Left lobe of liver (tissue), 2 donors: ENCODE measurements at regions not wholly inside any gene's neighbourhood (a gene's known extent, or its start where the extent isn't known, plus 50 kb on each side); places are given as distances from the start of the nearest gene placed in this dataset.

Source experiments
- ATAC-seq: fragments of 200-7000 bp; cut with Tn5 transposase; one replicate; pipeline ENCODE4 v1.9.1; 2020; ENCODE audit warnings: mild to moderate bottlenecking, moderate library complexity
- DNase-seq: peaks from one replicate; pipeline ENCODE4 v3.0.0-alpha.2; 2020; ENCODE audit warnings: low spot score
- donor health status: DM: no; HTN: no; CAD: no; lungs with moderate emphysema.
- donor health status: DM: no; HTN: yes; CAD: no.

DNA sequence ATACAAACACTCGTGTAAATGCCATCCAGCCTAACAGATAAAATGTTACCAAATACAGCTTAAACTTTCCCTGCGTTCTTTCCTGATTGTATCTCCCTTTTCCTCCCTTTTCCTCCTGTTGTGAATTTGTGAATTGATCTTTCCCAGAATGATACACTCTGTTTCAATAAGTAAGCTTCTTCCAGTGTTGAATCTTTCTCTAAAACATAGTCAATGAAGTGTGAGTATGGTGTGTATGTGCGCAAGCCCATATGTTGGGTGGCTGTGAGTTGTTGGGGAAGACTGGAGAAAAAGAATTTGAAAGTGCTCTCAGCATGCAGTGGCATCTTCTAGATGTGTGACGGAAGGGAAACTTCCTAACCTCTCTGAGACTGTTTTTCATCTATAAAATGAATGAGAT, 143.1 kb upstream of the KLF4 start:
- ATAC-seq: no peak
- no peak for DNase-seq

DNA sequence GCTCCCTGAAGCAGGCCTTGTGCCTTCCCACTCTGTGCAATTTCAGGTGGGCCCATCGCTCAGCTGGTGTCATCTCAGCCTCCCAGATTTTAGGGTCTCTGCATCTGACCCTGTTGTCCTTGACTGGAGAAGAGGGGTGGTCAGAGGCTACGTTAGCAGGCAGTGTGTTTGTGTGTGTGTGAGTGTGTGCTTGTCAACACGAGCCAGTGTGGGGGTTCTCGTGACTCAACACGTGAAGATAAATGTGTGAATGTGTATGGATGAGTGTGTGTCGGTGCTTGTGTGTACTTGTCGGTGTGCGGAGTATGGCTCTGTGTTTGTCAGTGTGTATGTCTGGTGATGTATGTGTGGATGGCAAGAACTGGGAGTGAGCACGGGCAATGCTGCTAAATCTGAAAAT, 142.6 kb upstream of the KLF4 start:
- ATAC-seq (no peak), DNase-seq (no peak)

DNA sequence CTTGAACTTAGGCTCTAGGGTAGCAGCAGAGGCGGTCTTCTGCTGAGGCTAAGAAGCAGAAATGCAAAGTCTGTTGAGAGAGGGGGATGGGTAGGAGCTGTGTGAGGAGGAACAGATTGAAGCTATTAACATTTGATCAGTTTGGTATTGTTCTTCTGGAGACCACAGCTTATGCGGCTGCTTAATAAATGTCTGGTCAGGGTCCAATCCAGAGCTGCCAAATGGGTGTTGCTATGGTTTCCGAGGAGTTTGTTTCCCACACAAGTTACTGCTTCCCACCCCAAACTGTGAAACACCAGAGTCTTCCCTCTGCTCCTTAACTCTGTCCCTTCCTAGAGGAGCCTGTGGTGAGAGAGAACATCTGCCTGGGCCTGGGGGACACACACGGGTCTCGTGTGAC, 142.2 kb upstream of the KLF4 start:
- DNase-seq: no peak
- ATAC-seq: no peak

DNA sequence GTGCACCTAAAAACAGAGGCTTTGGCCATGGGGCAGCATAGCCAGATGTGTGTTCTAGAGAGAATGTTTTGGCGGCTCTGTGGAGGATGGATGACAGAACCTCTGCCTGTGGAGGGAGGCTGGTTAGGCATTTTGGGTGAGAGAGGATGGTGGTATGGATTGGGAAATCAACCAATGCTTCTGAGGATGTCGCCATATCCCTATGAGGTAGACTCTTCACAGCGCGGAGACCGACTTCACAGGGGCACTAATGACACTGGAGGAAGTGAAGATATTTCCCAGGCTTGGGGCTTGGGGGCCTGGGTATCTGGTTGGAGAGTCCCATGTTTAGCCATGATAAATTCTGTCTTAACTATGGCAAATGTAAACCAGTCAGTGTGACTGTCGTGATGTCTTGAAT, 140.6 kb upstream of the KLF4 start:
- DNase-seq (no peak), ATAC-seq (no peak)

DNA sequence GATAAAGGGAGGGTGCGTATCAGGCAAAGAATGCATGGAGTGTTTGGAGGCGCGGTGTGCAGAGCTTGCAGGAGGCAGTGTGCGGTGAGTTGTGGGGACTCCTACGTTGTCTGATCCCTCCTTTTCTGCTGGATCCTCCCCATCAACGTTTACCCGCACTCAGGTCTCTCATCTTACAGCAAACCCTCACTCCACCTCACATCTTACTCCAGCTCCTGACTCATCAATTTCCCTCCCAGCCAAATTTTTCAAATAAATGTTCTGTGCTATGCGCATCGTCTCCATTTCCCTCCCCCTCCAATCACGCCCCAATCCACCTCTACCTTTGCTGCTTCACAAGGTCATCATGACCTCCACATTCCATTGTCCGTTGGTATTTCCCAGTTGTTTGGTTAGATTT, 138.9 kb upstream of the KLF4 start:
- DNase-seq: no peak
- no peak for ATAC-seq

DNA sequence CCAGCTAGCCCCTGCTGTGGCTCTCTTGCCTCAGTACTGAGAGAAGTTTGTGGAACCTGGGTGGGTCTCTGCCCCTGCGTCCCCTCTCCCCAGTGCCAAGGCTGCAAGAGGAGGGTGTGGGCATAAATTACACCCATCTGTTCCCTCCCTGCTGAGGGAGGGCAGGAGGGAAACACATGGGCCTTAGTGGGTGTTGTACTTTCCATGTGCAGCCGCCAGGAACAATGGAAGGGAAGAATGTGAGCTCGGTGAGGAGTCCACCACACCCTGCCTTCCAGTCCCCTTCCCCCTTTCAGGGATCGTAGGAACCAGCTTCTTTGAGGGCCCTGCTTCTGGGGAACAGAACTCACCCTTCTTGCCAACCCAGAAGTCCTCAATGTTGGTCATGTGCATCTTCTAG, 138.2 kb upstream of the KLF4 start:
- ATAC-seq (no peak), DNase-seq (no peak)

DNA sequence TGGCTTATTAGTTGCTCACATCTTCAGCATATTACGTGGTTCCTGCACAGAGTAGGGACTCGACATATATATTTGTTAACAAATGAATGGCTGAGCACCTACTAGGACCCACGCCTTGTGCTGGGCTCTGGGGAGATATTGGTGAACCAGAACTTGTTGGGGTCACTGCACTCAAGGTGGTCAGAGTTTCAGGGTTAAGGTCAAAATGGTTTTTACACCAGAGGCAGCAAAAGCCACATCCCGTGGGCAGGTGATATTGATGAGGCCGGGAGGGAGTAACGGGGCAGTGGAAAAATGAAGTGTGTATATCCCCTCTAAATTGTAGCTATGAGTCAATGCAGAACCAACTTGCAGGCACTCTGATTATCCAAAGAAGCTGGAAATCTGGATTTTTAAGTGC, 136.5 kb upstream of the KLF4 start:
- DNase-seq (no peak), ATAC-seq (no peak)

DNA sequence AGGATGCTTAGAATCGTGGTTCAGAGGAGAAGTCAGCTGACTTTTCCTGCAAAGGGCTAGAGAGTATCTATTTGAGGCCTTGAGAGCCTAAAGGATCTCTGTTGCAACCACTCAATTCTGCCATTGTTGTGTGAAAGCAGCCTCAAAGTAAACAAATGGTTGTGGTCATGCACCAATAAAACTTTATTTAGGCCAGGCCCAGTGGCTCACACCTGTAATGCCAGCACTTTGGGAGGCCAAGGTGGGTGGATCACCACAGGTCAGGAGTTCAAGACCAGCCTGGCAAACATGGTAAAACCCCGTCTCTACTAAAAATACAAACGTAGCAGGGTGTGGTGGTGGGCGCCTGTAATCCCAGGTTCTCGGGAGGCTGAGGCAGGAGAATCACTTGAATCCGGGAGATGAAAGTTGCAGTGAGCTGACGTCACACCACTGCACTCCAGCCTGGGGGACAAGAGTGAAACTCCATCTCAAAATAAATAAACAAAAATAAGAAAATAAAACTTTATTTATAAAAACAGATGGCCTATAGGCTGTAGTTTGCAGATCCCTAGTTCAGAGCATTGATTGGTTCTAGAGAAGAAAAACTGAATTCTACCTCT, 135.9 kb upstream of the KLF4 start:
- ATAC-seq (no peak), DNase-seq (no peak)

DNA sequence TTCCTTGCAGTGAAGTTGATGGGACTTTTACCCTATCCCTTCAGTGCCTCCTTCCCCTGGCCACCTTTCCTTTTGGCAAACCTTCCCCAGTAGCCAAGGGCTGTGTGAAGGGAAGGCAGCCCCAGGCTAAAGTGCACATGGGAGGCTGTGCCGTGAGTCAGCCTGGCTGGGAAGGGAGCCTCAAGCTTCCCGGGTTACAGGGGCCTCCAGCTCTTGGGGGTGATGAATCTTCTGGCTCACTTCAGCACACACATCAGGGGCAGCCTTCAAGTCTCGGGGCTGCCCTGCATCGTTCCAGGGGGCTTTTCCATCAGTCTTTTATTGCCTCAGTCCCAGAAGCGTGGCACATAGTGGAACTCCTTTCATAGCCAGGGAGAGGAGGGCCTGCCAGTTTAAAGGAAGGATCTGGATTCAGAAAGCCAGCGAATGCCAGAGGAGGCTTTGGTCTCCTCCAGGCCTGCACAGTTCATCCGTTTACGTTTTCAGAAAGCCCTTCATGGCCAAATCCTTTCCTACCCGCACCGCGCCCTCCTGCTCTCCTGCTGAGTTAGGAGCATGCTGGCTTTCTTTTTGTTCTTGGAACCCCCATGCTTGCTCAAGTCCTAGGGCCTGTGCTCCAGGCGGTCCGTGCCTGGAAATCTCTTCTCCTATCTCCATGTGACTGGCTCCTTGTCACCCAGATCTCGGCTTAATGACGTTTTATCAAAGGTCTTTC, 134.8 kb upstream of the KLF4 start:
- DNase-seq: no peak
- ATAC-seq: peak; percentile 26

DNA sequence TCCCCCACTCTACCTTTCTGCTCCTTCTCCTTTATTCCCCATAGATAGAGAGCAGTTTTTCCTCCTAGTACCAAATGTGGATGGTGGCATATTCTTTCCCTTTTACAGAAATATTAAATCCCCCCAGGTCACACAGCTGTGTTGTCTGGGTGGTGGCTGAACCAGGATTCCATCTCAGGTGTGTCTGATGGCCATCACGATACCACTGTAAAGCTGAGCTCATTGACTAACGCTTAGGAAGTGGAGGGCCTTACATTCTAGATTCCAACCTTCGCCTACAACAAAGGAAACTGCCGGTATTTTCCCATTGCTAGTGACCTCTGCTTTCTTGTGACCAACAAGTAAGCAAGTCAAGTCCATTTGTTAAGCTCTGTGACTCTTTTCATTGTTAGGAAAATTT, 131.9 kb upstream of the KLF4 start:
- ATAC-seq (no peak), DNase-seq (no peak)

DNA sequence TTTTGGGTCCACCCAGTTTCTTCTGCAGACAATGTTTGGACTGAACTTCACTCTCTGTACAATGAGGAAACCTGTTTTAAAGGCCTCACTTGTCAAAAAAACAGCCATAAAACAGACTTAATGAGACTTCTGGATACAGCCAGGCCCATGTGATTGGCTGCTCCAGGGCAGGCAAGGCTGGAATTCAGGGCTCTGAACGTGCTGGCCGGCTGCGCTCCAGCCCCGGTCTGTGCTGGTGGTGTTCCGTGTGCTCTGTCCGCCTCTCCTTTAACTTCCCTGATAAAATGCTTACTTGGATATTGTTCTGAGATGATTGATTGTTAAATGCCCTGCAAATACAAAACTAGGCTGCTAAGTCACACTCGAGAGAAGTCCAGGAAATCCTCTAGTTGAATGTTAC, 131.2 kb upstream of the KLF4 start:
- no peak for DNase-seq
- peak; percentile 63 for ATAC-seq

DNA sequence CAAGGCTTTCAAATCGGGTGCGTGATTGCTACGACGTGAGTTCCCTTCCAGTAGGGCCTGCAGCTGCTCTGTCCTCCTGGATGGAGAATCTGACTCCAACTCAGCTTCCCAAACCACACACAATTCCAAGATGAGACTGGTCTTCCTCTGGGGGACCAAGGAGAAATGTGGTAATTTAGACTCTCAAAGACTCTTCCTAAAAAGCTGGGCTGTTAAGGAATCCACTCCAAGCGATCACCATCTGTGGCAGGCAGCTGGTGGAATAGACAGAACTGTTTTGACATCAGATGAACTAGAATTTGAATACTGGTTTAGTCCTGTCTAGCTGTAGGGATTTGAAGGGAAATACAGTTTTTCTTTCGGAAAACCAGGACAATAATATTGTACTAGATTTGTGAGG, 130.7 kb upstream of the KLF4 start:
- no peak for DNase-seq
- ATAC-seq: no peak

DNA sequence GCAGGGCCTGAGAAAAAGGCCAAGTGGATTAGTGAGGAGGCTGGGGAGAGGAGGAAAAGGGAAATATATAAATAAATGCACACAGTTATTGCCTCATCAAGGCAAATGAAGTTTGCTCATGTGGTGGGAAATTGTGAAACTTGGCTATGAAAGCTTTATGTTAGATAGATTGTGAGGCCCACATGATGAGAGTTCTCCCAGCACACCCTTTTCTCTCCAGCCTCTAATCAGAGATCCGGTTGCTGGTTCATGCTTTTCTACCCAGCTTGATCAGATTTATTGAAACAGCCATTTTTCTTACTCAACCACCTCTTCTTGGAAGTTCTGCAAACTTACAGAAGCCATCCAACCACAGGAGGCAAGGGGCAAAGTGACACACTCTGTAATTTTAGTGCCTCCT, 125.8 kb upstream of the KLF4 start:
- DNase-seq (no peak), ATAC-seq (no peak)

DNA sequence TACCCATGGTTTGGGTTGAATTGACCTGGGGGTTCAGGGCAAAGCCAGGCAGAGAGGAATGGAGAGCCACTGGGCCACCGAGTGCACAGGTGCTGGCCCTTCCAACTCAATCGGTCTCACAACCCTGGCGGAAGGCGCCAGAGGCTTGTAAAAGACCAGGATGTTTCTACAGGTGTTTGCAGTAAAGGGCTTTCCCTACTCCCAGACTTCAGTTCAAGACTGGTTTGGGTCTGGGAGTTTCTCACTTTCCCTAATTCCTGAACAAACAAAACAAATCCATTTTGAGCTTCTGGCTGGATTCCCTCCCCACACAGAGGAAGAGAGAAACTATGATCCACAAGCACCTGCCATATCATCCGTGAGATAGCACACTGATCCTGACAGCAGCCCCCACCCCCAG, 125.2 kb upstream of the KLF4 start:
- ATAC-seq: no peak
- no peak for DNase-seq

DNA sequence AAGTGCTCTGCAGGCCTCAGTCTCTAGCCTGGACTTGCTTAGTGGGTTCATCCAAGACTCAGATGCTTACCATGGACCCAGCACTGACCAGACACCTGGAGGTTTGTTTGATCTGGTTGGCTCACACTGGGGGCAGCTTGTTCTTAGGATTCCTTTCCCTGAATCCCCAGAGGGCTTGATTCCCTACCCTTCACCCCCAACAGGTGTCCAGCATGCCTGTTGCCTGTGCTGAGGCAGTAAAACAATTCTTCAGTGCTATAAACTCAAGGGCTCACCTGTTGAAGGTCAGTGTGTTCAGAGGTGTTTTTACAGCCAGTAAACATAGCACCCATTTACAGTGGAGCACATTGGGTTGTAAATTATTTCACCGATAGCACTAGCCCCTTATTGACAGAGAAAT, 123.8 kb upstream of the KLF4 start:
- DNase-seq (no peak), ATAC-seq (no peak)

DNA sequence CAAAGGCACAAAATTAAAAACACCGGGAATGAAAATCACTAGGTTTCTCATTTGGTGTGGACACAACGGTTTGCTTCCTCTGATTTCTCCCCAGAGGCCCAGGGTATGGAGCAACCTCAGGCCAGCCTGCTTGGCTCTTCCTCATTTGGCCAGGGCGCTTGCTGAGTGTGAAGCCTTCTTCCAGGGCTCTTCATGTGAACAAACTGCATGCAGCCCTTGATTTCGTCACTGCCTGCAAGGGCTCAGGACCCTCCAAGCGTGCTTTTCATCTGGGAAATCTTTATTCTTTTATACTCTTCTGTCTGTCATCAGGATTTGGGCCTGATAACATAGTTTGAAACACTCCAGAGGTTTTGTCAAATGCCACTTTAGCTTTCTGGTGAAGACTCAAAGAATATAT, 122.6 kb upstream of the KLF4 start:
- DNase-seq: peak; percentile 48
- peak; percentile 46 for ATAC-seq

DNA sequence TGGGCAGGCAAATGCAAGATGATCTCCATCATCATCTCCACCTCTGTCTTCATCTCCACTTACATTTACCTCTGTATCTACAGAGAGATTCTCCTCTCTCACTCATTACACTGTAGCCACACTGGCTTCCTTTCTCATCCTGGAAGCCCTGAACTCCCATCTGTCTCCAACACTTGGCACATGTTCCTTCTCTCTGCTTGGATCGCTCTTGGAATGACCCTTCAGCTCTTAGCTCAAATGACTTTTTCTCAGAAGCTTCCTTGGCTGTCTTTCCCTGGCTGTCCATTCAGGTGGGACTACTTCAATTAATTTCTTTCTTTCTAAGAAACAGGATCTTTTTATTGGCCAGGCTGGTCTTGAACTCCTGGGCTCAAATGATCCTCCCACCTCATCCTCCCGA, 120.0 kb upstream of the KLF4 start:
- no peak for ATAC-seq
- no peak for DNase-seq

DNA sequence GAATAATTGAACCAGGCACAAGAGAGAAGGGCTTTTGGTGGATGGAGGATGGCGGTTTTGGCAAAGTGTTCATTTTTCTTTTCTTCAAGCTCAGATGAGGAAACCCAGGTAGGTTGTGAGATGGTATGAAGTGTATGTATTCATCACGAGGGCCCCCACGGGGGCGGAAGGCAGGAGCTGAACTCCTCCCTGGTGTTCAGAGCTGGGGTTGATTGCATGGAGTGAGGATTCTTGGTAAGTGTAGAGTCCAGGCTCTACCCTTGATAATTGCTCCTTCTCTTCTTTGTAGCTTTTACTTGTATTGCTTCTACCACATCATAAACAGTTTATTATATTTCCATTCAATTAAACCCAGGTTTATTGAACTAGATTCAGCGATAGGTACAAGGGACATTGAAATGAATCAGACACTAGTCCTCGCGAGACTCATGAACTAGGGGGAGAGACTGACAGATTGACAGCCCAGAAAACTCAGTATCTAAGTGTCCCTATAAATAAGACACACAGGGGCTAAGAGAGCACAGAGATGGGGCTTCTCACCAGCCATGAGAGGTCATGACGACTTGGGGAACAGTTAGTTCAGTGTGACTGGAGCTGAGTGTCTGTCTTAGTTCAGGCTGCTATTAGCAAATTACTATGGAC, 116.7 kb upstream of the KLF4 start:
- DNase-seq (no peak), ATAC-seq (no peak)

DNA sequence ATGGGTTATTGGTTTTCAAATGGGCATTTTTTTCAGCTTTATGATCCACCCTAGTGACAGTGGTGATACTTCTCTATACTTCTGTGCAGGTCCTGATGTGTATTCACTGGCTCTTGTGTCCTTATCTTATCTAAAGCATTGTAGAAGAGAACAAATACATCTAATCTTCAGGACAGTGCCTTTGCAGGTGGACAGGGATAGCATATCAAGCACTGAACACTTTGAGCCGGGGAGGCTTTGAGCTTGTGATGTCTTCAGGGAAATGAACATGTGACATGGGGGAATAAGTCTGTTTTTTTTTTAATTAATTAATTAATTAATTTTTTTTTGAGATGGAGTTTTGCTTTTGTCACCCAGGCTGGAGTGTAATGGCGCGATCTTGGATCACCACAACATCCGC, 115.5 kb upstream of the KLF4 start:
- ATAC-seq (no peak), DNase-seq (no peak)

DNA sequence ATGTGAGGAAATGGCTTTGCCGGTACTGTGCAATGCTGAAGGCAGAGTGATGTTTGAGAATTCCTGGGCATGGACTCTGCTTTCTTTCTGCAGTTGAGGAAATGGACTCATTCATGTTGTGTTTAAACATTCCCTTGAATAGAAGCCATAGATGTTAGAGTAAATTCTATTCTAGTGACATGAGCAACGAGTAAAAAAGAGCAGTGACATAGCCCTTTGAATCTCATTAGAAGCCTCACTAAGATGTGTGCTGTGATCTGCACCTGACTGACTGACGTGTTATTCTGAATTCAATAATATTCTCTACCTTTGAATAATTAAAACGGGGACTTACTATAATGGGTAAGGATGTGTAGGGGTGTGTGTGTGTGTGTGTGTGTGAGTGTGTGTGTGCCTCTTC, 113.7 kb upstream of the KLF4 start:
- ATAC-seq: no peak
- no peak for DNase-seq

DNA sequence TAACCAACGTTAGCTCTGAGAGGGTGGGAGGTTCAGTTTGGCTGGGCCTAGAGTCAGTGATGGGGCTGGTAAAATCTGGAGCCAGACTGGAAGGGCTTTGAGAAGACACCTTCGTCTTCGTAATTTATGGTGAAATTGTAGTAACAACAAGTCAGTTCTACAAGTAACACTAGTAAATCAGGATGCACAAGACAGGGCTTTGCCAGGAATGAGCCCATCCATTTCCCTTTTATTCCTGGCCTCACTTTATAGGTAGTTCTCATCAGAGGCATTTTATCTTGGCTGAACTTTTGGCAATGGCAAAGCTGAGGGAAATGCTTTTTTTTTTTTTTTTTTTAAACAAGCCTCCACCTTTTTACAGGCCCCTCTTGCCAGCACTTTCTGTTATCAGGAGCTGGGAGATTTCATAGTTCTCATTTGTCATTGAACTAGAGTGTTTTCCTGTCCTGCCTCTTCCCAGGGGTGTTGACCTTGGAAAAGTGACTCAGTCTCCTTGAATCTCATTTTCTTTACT, 110.5 kb upstream of the KLF4 start:
- DNase-seq: no peak
- ATAC-seq: peak; percentile 21

DNA sequence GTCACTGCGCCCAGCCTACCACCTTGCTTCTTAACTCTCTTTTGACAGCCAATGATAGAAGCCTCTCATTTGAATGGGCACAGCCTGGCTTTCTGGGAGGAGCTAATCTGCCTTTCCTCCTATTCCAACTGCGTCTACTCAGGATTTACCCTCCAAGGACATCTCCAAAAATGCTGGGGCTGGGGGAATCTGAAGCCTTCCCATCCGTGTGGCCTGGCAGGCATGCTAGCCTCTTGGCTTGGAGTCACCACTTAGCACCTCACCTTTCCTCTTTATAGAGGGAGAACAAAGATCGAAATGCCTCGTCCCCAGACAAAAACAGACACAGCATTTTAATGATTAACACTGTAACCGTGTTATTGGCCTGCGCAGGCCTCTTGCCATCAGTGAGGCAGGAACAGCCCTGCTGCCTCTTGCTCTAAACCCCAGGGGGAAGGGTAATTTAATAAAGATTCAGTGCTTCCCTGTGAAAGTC, 108.2 kb upstream of the KLF4 start:
- DNase-seq (peak; percentile 68), ATAC-seq (peak; percentile 95)
